Neural cell (in vitro differentiated cells): ENCODE measurements at regions not wholly inside any gene's neighbourhood (a gene's known extent, or its start where the extent isn't known, plus 50 kb on each side); places are given as distances from the start of the nearest gene placed in this dataset.

Source experiments
- H2AFZ ChIP-seq: fragments of 200-600, 300-800 bp; sonication (generic), shearing (Covaris generic); 2 replicates; pipeline ENCODE4 v1.6.0; 2014; ENCODE audit warnings: low read depth, mild to moderate bottlenecking, antibody characterized with exemption, low read length, moderate library complexity
- H3F3A ChIP-seq: fragments of 200-600 bp; shearing (Covaris generic); 2 replicates; pipeline ENCODE4 v1.6.1; 2016; ENCODE audit warnings: mild to moderate bottlenecking, moderate library complexity, mixed read lengths, antibody characterized with exemption, low read length; ENCODE audit not compliant: insufficient read depth, poor library complexity, severe bottlenecking
- H3K27ac ChIP-seq: fragments of 200-600, 300-800 bp; sonication (generic), shearing (Covaris generic); 2 replicates; pipeline ENCODE4 v1.5.1; 2014; ENCODE audit warnings: mild to moderate bottlenecking, low read length, moderate library complexity
- H3K27me3 ChIP-seq: fragments of 300-800, 200-600 bp; sonication (generic), shearing (Covaris generic); 2 replicates; pipeline ENCODE4 v1.6.0; 2014; ENCODE audit warnings: mild to moderate bottlenecking, low read depth, low read length, moderate library complexity; ENCODE audit not compliant: insufficient read depth
- H3K36me3 ChIP-seq: fragments of 300-800, 200-600 bp; sonication (generic), shearing (Covaris generic); 2 replicates; pipeline ENCODE4 v1.5.1; 2014; ENCODE audit warnings: mild to moderate bottlenecking, antibody characterized with exemption, low read length, moderate library complexity; ENCODE audit not compliant: insufficient read depth
- H3K4me2 ChIP-seq: fragments of 300-800, 200-600 bp; sonication (generic), shearing (Covaris generic); 2 replicates; pipeline ENCODE4 v1.6.0; 2014; ENCODE audit warnings: mild to moderate bottlenecking, low read length
- H3K4me3 ChIP-seq: fragments of 300-800, 200-600 bp; sonication (generic), shearing (Covaris generic); 2 replicates; pipeline ENCODE4 v1.5.1; 2014; ENCODE audit warnings: mild to moderate bottlenecking, low read length, moderate library complexity
- H3K79me2 ChIP-seq: fragments of 200-600 bp; shearing (Covaris generic); replicated peaks from 2 replicates; pipeline ENCODE4 v1.6.0; 2014; ENCODE audit warnings: mild to moderate bottlenecking, low read length, moderate library complexity; ENCODE audit not compliant: insufficient read depth
- H3K9ac ChIP-seq: fragments of 300-800, 200-600 bp; sonication (generic), shearing (Covaris generic); 2 replicates; pipeline ENCODE4 v1.6.1; 2016; ENCODE audit warnings: mild to moderate bottlenecking, low read length, mixed read lengths
- H3K9me2 ChIP-seq: fragments of 200-600 bp; shearing (Covaris generic); 2 replicates; pipeline ENCODE4 v1.6.1; 2016; ENCODE audit warnings: mild to moderate bottlenecking, low read length, mixed read lengths; ENCODE audit not compliant: insufficient read depth
- H3K9me3 ChIP-seq: fragments of 200-600, 300-800 bp; sonication (generic), shearing (Covaris generic); 2 replicates; pipeline ENCODE4 v1.6.1; 2016; ENCODE audit warnings: mild to moderate bottlenecking, mixed run types, low read length, moderate library complexity, mixed read lengths
- H4K20me1 ChIP-seq: fragments of 200-600 bp; shearing (Covaris generic); 2 replicates; pipeline ENCODE4 v1.6.1; 2016; ENCODE audit warnings: mild to moderate bottlenecking, mixed run types; ENCODE audit not compliant: insufficient read depth
- CTCF ChIP-seq: fragments of 450-650 bp; IDR thresholded peaks from 2 replicates; pipeline ENCODE4 v1.5.1; 2014; ENCODE audit warnings: antibody characterized with exemption, mild to moderate bottlenecking, moderate library complexity; ENCODE audit not compliant: poor library complexity, severe bottlenecking
- EP300 ChIP-seq: fragments of 450-650 bp; conservative IDR thresholded peaks from 2 replicates; pipeline ENCODE4 v1.6.1; 2014; ENCODE audit warnings: antibody characterized with exemption, mild to moderate bottlenecking, moderate library complexity; ENCODE audit not compliant: poor library complexity, severe bottlenecking
- EZH2 ChIP-seq: fragments of 200-600, 300-800 bp; shearing (Covaris generic), sonication (generic); IDR thresholded peaks from 2 replicates; pipeline ENCODE4 v1.6.1; 2014; ENCODE audit warnings: antibody characterized with exemption, low read length, borderline replicate concordance, mild to moderate bottlenecking; ENCODE audit not compliant: insufficient read depth, poor library complexity, severe bottlenecking
- MXI1 ChIP-seq: fragments of 450-650 bp; conservative IDR thresholded peaks from 2 replicates; pipeline ENCODE4 v1.6.1; 2014; ENCODE audit warnings: antibody characterized with exemption, mild to moderate bottlenecking; ENCODE audit not compliant: poor library complexity, severe bottlenecking
- POLR2AphosphoS5 ChIP-seq: IDR thresholded peaks from 2 replicates; pipeline ENCODE4 v1.6.1; 2012
- RAD21 ChIP-seq: fragments of 450-650 bp; conservative IDR thresholded peaks from 2 replicates; pipeline ENCODE4 v1.6.1; 2014; ENCODE audit warnings: antibody characterized with exemption, mild to moderate bottlenecking, moderate library complexity
- REST ChIP-seq: IDR thresholded peaks from 2 replicates; pipeline ENCODE4 v1.6.1; 2012; ENCODE audit warnings: borderline replicate concordance
- SMC3 ChIP-seq: fragments of 450-650 bp; conservative IDR thresholded peaks from 2 replicates; pipeline ENCODE4 v1.6.1; 2014; ENCODE audit warnings: antibody characterized with exemption, mild to moderate bottlenecking, moderate library complexity; ENCODE audit not compliant: poor library complexity
- TAF1 ChIP-seq: IDR thresholded peaks from 2 replicates; pipeline ENCODE4 v1.6.1; 2012; ENCODE audit warnings: low read depth

- TF ChIP-seq RAD21 = no peak
- Histone ChIP-seq H3K79me2 (no peaks in the 10 kb centered on the region), H3F3A (no peaks in the 10 kb centered on the region), H2AFZ (no peak overlapping the region), H3K27me3 (no peaks in the 10 kb centered on the region), H3K9me3 (no peaks in the 10 kb centered on the region), H3K4me3 (no peak overlapping the region), H3K9me2 (no peaks in the 10 kb centered on the region), H3K27ac (no peak overlapping the region), H4K20me1 (no peaks in the 10 kb centered on the region), H3K9ac (no peak overlapping the region), H3K4me2 (no peak overlapping the region), H3K36me3 (no peaks in the 10 kb centered on the region)
Measured at GRCh38 chr2:123597988-123598387, 427.1 kb upstream of the CNTNAP5 start.

- Histone ChIP-seq H3K4me3 (no peak overlapping the region), H3K27me3 (no peaks in the 10 kb centered on the region), H3K9ac (no peak overlapping the region), H3K9me2 (no peaks in the 10 kb centered on the region), H3K9me3 (no peaks in the 10 kb centered on the region), H3K79me2 (no peaks in the 10 kb centered on the region), H3K4me2 (no peak overlapping the region), H4K20me1 (no peaks in the 10 kb centered on the region), H2AFZ (no peak overlapping the region), H3F3A (no peaks in the 10 kb centered on the region), H3K36me3 (no peaks in the 10 kb centered on the region), H3K27ac (no peak overlapping the region)
- TF ChIP-seq POLR2AphosphoS5 (no peak), CTCF (no peak), REST (no peak), MXI1 (no peak), TAF1 (no peak), EP300 (no peak), SMC3 (no peak), RAD21 (no peak), EZH2 (no peak)
Measured at GRCh38 chr2:123606631-123607030, 418.5 kb upstream of the CNTNAP5 start.

GRCh38 chr2:123609077-123609476 lies 416.0 kb upstream of the CNTNAP5 start:
- TF ChIP-seq REST = no peak
- no peak for TF ChIP-seq EZH2
- Histone ChIP-seq H4K20me1 (no peaks in the 10 kb centered on the region), H3K27me3 (no peaks in the 10 kb centered on the region), H3K9me3 (no peaks in the 10 kb centered on the region), H3K9me2 (no peaks in the 10 kb centered on the region), H3K79me2 (no peaks in the 10 kb centered on the region), H3K36me3 (no peaks in the 10 kb centered on the region), H3K9ac (no peak overlapping the region), H3K4me2 (no peak overlapping the region), H3K4me3 (no peak overlapping the region), H3F3A (no peaks in the 10 kb centered on the region), H3K27ac (no peak overlapping the region), H2AFZ (no peak overlapping the region)
